Esophagus muscularis mucosa (tissue), 4 donors: ENCODE measurements at regions not wholly inside any gene's neighbourhood (a gene's known extent, or its start where the extent isn't known, plus 50 kb on each side); places are given as distances from the start of the nearest gene placed in this dataset.

Source experiments
- DNase-seq: peaks from one replicate; pipeline ENCODE4 v3.0.0-alpha.2; 2017; ENCODE audit errors: extremely low spot score
- H3K27ac ChIP-seq, 4 donors: fragments of 200-600 bp; sonication (generic); replicated peaks in 1 of 4; 1 replicate in 3 of 4; 2 replicates in 1 of 4; pipeline ENCODE4 v1.5.1; 2016 to 2019; ENCODE audit warnings: mild to moderate bottlenecking in 1 of 4
- H3K27me3 ChIP-seq, 4 donors: fragments of 200-600 bp; sonication (generic); one replicate each; pipeline versions ENCODE4 v1.5.1 to v1.6.0; 2016 to 2019
- H3K36me3 ChIP-seq, 4 donors: fragments of 200-600 bp; sonication (generic); one replicate each; pipeline ENCODE4 v1.5.1; 2016 to 2019
- H3K4me1 ChIP-seq, 4 donors: fragments of 200-600 bp; sonication (generic); one replicate each; pipeline ENCODE4 v1.5.1; 2016 to 2019
- H3K4me3 ChIP-seq, 4 donors: fragments of 200-600 bp; sonication (generic); 1 replicate in 2 of 4; 2 replicates in 2 of 4; pipeline ENCODE4 v1.5.1; 2016 to 2019; ENCODE audit warnings: mild to moderate bottlenecking in 4 of 4, moderate library complexity in 1 of 4
- H3K9me3 ChIP-seq, 4 donors: fragments of 200-600 bp; sonication (generic); 1 replicate in 3 of 4; 2 replicates in 1 of 4; pipeline ENCODE4 v1.5.1; 2016 to 2019
- EP300 ChIP-seq: sonication (generic); formaldehyde crosslinking; IDR thresholded peaks from one replicate; pipeline ENCODE4 v1.6.1; 2017; ENCODE audit warnings: antibody characterized with exemption
- POLR2A ChIP-seq: fragments of 450-650 bp; IDR thresholded peaks from one replicate; pipeline ENCODE4 v1.6.1; 2017; ENCODE audit warnings: antibody characterized with exemption, moderate library complexity, mild to moderate bottlenecking, low read depth
- POLR2AphosphoS5 ChIP-seq, 2 donors: sonication (generic); formaldehyde crosslinking; IDR thresholded peaks; one replicate each; pipeline ENCODE4 v1.6.1; 2017; ENCODE audit warnings: antibody characterized with exemption in 2 of 2
- WGBS: methylation state at CpG from one replicate; pipeline ENCODE4 v1.1.5; 2018; 5-methylcytosine and 5-hydroxymethylcytosine counted together
- intact Hi-C: fragments of 100-400 bp; cut with DNase I; formaldehyde crosslinking; loops from one replicate; pipeline ENCODE4 v1.15.1; 2023
- TF ChIP-seq, protein P1 (sequence below), 3 experiments: fragments of 200-600 bp in 2 of 3; fragments of 450-650 bp in 1 of 3; sonication (generic) in 2 of 3; IDR thresholded peaks; one replicate each; pipeline ENCODE4 v1.5.1; 2017 to 2019; ENCODE audit warnings: antibody characterized with exemption in 3 of 3, mild to moderate bottlenecking in 2 of 3, moderate library complexity in 1 of 3

DNA sequence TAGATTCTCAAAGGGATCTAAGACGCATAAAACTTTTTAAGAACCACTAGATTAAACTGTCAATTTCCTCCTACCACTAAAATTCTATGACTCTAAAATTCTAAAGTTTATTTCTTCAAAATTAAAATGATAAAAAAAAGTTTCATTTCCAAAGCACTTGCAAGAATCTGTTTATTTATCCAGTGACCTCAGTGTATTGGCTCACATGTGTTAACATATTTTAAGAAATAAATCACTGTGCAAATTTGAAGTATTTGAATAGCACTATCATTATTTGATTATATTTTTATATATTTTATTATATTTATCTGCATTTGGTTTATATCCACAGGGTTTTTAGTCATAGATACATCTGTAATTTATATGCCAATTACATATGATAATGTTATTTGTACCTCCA lies 62.2 kb upstream of the SLC12A2 start:
- TF ChIP-seq POLR2A (no peak), POLR2AphosphoS5 (IDR thresholded peaks at IDR 0.05) (no peak), EP300 (no peak)
- TF ChIP-seq, protein P1, sequence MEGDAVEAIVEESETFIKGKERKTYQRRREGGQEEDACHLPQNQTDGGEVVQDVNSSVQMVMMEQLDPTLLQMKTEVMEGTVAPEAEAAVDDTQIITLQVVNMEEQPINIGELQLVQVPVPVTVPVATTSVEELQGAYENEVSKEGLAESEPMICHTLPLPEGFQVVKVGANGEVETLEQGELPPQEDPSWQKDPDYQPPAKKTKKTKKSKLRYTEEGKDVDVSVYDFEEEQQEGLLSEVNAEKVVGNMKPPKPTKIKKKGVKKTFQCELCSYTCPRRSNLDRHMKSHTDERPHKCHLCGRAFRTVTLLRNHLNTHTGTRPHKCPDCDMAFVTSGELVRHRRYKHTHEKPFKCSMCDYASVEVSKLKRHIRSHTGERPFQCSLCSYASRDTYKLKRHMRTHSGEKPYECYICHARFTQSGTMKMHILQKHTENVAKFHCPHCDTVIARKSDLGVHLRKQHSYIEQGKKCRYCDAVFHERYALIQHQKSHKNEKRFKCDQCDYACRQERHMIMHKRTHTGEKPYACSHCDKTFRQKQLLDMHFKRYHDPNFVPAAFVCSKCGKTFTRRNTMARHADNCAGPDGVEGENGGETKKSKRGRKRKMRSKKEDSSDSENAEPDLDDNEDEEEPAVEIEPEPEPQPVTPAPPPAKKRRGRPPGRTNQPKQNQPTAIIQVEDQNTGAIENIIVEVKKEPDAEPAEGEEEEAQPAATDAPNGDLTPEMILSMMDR (IDR thresholded peaks at IDR 0.05), result no peak
- H3K27ac ChIP-seq, result no peak overlapping the region

More for the DNA sequence above, 62.2 kb upstream of the SLC12A2 start:
- H3K36me3 ChIP-seq, result no peaks in the 10 kb centered on the region
- DNase-seq, result no peak
- no peak overlapping the region for H3K4me3 ChIP-seq
- 65% methylated on average over 1 of the region's 1 CpG for WGBS
- H3K27me3 ChIP-seq, result no peaks in the 10 kb centered on the region
- no peaks in the 10 kb centered on the region for H3K9me3 ChIP-seq
- intact Hi-C loops, result no loop called here
- H3K4me1 ChIP-seq, result no peaks in the 10 kb centered on the region
